ENCODE measurements at regions not wholly inside any gene's neighbourhood (a gene's known extent, or its start where the extent isn't known, plus 50 kb on each side); places are given as distances from the start of the nearest gene placed in this dataset.

- TF ChIP-seq EZH2 (IDR thresholded peaks at IDR 0.05; ENCODE audit: low read depth, unreplicated experiment) (no peak), ZNF462 (CRISPR knock-in tag; IDR thresholded peaks at IDR 0.05) (no peak), EZH2phosphoT487 (IDR thresholded peaks at IDR 0.05; ENCODE audit: unreplicated experiment) (no peak), JUNB (IDR thresholded peaks at IDR 0.05; ENCODE audit: unreplicated experiment) (no peak), CREB1 (CRISPR knock-in tag; IDR thresholded peaks at IDR 0.05; ENCODE audit: low read depth) (no peak)
Observed at GRCh38 chr12:111222027-111222414, 146.9 kb downstream of the PHETA1 start (continued).

- H4K20me1 ChIP-seq (replicated peaks; ENCODE audit: insufficient read depth): no peaks in the 10 kb centered on the region
- H3K4me2 ChIP-seq: no peak overlapping the region
- H3K27me3 Mint-ChIP-seq (ENCODE audit: insufficient read depth, low read depth, poor library complexity): peaks cover 4% of the 10 kb centered on the region
- no peaks in the 10 kb centered on the region for H3K27me3 ChIP-seq (ENCODE audit: insufficient read depth)
- H3K27ac Mint-ChIP-seq: no peak overlapping the region
- no peaks in the 10 kb centered on the region for H3K36me3 ChIP-seq (ENCODE audit: insufficient read depth)
- 0 out of 2 replicates have a peak, but pooled peaks cover 4% of the 10 kb centered on the region for H3K4me1 ChIP-seq (ENCODE audit: insufficient read depth)
- peaks cover 22% of the 10 kb centered on the region for H3K4me1 Mint-ChIP-seq
- H3K9me2 ChIP-seq (ENCODE audit: insufficient read depth): no peaks in the 10 kb centered on the region
- H3K27ac ChIP-seq (ENCODE audit: low read depth): no peak overlapping the region
- H3K79me2 ChIP-seq (replicated peaks; ENCODE audit: insufficient read depth): no peaks in the 10 kb centered on the region
- H3F3A ChIP-seq (replicated peaks; ENCODE audit: low read depth): no peaks in the 10 kb centered on the region
- no peak overlapping the region for H2AFZ ChIP-seq
- H3K4me3 Mint-ChIP-seq: no peak overlapping the region
- ATAC-seq (no peak; the same call in 1 of the 3 replicates), DNase-seq (ENCODE audit: low spot score) (no peak)
- no peak overlapping the region for H3K4me3 ChIP-seq
- no peaks in the 10 kb centered on the region for H3K36me3 Mint-ChIP-seq (ENCODE audit: low read depth)
- no peaks in the 10 kb centered on the region for H3K9me3 Mint-ChIP-seq
- no peak for TF ChIP-seq ZNF462 (CRISPR knock-in tag; IDR thresholded peaks at IDR 0.05)
- TF ChIP-seq POLR2AphosphoS5 (IDR thresholded peaks at IDR 0.05; ENCODE audit: low read depth): no peak
- no peak for TF ChIP-seq EZH2 (IDR thresholded peaks at IDR 0.05; ENCODE audit: low read depth, unreplicated experiment)
- TF ChIP-seq STAT1 (IDR thresholded peaks at IDR 0.05; ENCODE audit: unreplicated experiment): no peak
Observed at GRCh38 chr12:111221062-111222026, 147.6 kb downstream of the PHETA1 start.
